ENCODE measurements at regions not wholly inside any gene's neighbourhood (a gene's known extent, or its start where the extent isn't known, plus 50 kb on each side); places are given as distances from the start of the nearest gene placed in this dataset.

- TF ChIP-seq POLR2A (IDR thresholded peaks at IDR 0.05) (no peak), CTCF (IDR thresholded peaks at IDR 0.05) (no peak), EP300 (IDR thresholded peaks at IDR 0.05) (no peak)
Measured at GRCh38 chr2:120583851-120584570, 151.7 kb upstream of the GLI2 start.
